Fibroblast of pulmonary artery (primary cell): ENCODE measurements at regions not wholly inside any gene's neighbourhood (a gene's known extent, or its start where the extent isn't known, plus 50 kb on each side); places are given as distances from the start of the nearest gene placed in this dataset.

Source experiments
- DNase-seq: peaks from one replicate; pipeline ENCODE4 v3.0.0-alpha.2; 2010; ENCODE audit warnings: low read depth
- H3K4me3 ChIP-seq: replicated peaks from 2 replicates; pipeline ENCODE4 v1.5.1; 2011; ENCODE audit warnings: low read depth, mild to moderate bottlenecking, control low read depth, low read length, moderate library complexity
- TF ChIP-seq, protein P1 (sequence below): IDR thresholded peaks from 2 replicates; pipeline ENCODE4 v1.5.1; 2011; ENCODE audit warnings: mild to moderate bottlenecking, control low read depth, low read length, inconsistent platforms; ENCODE audit errors: missing control alignments

- no peak for DNase-seq
- no peak overlapping the region for H3K4me3 ChIP-seq
- TF ChIP-seq, protein P1, sequence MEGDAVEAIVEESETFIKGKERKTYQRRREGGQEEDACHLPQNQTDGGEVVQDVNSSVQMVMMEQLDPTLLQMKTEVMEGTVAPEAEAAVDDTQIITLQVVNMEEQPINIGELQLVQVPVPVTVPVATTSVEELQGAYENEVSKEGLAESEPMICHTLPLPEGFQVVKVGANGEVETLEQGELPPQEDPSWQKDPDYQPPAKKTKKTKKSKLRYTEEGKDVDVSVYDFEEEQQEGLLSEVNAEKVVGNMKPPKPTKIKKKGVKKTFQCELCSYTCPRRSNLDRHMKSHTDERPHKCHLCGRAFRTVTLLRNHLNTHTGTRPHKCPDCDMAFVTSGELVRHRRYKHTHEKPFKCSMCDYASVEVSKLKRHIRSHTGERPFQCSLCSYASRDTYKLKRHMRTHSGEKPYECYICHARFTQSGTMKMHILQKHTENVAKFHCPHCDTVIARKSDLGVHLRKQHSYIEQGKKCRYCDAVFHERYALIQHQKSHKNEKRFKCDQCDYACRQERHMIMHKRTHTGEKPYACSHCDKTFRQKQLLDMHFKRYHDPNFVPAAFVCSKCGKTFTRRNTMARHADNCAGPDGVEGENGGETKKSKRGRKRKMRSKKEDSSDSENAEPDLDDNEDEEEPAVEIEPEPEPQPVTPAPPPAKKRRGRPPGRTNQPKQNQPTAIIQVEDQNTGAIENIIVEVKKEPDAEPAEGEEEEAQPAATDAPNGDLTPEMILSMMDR, result no peak
These were observed 72.4 kb upstream of the WWC2 start for GRCh38 chr4:183026701-183027100.

DNA sequence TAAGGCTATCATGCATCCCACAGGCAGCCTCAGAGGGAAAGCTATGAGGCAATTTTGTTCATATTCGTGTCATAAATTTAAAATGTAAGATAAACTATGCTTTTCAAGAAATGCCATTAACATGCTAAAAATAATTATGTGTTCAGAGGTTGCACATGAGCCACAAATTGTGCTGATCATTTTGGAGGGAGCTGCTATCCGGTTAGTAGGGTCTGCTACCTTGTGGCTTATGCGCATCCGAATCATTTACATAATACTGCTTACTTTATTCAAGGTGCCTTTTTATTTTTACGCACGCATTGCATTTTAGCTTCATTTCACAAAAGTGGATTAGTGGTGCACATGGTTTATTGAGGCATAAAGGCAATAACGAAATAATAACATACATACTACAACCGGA is 76.4 kb upstream of the WWC2 start:
- no peak overlapping the region for H3K4me3 ChIP-seq
- DNase-seq, result no peak
- TF ChIP-seq, protein P1, result no peak

DNA sequence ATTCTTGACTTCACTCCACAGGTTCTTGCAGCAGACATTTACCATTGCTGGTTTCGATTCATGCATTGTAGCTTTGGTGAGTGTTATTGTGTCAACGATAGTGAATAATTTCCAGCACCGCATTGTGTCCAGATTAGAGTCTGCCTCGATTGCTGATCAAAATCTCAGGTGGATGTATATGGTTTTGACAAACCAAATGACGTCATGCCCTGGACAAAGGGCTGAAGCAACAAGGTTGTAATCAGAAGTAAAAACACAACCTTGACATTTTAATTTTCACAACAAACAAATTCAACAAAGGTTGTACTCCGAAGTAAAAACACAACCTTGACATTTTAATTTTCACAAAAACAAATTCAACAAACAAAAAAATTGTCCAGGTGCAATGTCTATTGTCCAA is 81.1 kb upstream of the WWC2 start:
- DNase-seq, result no peak
- TF ChIP-seq, protein P1, result no peak

GRCh38 chr4:183014361-183015084 is 84.5 kb upstream of the WWC2 start:
- DNase-seq, result no peak
- TF ChIP-seq, protein P1, result no peak
- H3K4me3 ChIP-seq, result no peak overlapping the region

More for the DNA sequence above, 81.1 kb upstream of the WWC2 start:
- no peak overlapping the region for H3K4me3 ChIP-seq

DNA sequence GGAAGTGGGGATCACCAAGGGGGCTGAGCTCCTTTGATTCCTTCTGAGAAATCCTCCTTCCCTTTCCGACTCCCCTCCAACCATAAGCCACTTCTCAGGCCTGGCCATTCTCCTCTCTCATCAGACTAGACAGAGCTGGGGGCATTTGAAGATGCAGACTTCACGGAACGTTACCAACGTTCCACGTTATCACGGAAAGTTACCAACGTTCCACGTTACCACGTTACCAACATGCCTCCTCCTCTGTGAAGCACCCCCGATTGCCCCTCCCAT is 85.4 kb upstream of the WWC2 start:
- H3K4me3 ChIP-seq, result no peak overlapping the region
- DNase-seq, result no peak
- TF ChIP-seq, protein P1, result no peak

DNA sequence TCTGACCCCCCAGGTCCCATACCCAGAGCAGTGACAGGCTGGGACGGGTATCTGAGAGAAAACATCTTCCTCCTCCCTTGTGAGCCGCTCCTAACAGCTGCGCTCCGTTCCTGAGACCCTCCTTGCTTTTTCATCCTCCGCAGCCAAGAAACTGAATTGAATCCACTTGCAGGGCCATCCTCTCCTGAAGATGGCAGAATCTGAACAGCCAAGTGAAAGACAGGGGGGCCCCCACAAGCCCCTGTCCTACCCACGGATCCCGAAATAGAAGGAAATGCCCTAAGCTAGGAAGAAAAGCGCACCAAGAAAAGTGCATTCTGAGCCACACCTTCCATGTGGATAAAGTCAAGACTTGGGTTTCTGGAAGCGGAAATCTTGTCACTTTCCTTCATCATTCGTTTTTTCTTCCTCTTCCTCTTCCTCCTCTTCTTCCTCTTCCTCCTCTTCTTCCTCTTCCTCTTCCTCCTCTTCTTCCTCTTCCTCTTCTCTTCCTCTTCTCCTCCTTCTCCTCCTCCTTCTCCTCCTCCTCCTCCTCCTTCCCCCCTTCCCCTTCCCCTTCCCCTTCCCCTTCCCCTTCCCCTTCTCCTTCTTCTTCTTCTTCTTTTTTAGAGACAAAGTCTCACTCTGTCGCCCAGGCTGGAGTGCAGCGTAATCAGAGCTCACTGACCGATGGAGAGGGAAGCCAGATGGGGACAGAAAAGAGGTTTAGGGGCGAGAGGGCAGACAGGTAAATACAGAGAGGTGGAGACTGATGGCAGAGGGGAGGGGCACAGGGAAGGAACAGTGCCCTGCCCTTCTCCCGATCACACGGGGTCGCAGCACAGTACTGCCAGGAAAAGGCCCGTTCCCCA is 86.0 kb upstream of the WWC2 start:
- H3K4me3 ChIP-seq, result no peak overlapping the region
- no peak for DNase-seq
- TF ChIP-seq, protein P1, result no peak
